HG02623 (cell line): ENCODE measurements at regions not wholly inside any gene's neighbourhood (a gene's known extent, or its start where the extent isn't known, plus 50 kb on each side); places are given as distances from the start of the nearest gene placed in this dataset.

Experiments
- ATAC-seq: cut with Tn5 transposase; IDR thresholded peaks from one replicate; pipeline ENCODE4 v1.9.1; 2021; ENCODE audit warnings: moderate library complexity; ENCODE audit not compliant: unreplicated experiment

DNA sequence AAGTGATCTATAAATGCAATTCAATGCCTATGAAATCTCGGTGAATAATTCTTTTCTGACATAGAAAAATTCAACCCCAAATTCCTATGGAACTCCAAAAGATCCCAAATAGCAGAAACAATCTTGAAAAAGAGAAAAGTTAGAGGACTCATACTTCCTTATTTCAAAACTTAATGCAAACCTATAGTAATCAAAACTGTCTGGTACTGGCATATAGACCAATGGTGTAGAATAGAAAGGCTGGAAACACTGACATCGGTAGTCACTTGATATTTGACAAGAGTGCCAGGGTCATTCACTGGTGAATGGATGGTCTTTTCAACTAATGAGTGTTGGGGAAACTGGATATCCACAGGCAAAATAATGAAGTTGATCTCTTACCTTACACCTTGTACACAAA lies 637.1 kb upstream of the PCDH9 start:
- ATAC-seq: no peak

DNA sequence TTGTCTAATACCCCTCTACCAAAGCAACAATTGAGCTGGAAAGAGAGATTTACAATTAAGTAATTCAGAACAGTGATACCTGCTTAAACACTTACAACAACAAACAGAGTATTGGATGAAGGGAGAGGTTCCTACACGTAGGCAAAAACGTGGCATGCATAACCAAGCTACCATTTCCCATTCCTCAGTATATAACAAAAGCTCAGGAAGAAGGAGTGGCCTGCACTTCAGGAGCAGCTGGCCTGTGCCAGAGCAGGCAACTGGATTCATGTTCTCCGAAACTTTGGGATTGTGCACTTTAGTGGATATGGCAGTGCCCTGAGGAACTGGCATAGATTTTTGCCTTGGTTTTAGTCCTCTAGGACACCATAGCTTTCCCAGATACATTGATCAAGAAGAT lies 630.2 kb upstream of the PCDH9 start:
- ATAC-seq: no peak

DNA sequence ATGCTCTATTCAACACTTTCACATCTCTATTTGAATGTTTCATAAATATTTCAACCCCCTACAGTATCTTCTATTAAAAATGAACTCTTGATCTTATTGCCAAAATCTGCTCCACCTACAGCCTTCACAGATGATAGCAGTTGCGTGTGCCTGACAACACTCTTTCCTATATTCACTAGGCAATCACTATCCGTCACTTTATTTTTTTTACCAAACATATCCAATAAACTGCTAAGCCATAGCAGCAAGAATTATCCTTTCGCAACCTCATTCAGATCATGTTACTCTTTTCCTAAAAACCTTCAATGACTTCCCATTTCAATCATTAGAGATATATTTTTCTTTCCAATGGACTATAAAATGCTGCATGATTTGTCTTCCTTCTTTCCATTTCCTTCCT lies 629.8 kb upstream of the PCDH9 start:
- no peak for ATAC-seq

DNA sequence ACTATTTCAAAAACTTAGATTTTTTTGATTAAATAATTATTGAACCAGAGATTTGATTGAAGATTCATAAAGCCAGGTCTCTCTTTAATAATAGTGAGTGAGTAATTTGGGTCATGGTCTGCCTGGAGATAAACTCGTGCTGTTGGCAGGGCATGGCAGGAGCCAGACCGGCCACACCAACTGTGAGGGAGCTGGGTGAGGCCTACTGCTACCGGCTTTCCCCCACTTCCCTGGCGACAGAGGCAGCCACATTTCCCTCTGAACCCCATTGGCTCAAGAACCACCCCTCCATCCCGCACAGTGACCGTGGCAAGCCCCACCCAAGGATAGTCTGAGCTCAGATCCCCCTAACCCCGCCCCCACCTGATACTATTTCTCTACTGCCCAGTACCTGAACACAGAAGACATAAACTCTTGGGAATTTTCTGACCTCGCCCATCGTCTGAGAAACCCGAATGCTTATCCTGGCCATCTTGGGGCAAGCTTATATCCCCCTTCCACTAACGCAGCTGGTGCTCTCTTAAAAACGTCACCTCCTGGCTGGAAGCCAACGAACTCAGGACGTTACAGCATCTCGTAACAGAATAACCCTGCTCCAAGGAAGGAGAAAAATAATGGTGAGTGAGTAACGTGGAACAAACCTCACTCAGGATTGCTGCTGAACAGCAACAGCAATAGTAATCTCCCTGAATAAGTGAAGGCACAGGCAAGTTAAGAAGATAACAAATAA lies 627.6 kb upstream of the PCDH9 start:
- ATAC-seq: no peak

DNA sequence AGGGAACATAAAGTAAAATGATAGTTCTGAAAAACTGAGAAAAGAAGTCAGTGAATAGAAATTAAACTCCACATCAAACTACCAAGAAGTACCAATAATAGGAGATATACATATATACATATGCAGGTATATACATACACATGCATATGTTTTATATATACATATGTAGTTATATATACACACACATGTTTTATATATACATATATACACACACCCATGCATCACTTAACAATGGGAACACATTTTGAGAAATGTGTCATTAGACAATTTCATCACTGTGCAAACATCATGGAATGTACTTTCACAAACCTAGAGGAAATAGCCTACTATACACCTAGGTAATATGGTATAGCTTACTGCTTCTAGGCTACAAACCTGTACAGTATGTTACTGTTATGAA lies 626.8 kb upstream of the PCDH9 start:
- no peak for ATAC-seq

DNA sequence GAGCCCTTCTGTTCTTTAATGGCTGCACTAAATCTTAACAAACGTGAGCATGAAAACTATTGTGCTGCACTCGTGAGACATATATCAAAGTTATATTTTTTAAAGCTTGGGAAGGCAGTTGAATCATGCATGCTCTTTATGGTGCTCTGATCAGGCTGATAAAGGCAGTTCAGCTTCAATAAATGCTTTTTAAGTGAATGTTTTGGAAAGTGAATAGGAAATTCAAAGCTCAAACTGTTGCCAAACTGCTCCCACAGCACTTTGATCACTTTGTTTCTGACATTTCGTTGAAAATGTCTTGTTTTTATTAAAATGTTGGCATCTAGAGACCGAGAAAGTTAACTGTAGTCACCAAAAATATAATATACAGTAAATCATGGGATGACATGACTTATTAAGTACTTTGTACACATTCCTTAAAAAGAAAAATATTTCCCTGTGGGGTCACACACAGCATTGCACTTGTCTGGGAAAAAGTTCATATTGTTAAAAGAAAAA lies 625.7 kb upstream of the PCDH9 start:
- ATAC-seq: no peak

DNA sequence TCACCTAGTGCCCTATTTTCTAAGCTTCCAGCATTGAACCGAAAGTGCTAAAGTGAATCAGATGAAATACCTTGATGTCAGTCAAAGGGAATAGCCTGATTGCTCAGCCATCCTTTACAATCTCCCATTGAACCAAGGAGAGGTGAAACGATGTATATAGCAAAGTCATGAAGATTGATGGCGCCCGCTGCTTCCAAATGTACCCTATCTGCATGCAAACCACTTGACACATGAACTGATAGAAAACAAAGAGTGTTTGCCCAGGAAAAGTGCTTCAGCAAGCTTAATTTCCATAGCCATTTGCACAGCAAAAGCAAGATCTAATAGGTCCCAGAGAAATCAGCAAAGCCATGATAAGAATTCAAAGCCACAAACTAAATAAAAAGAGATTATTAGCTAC lies 624.9 kb upstream of the PCDH9 start:
- ATAC-seq: no peak

DNA sequence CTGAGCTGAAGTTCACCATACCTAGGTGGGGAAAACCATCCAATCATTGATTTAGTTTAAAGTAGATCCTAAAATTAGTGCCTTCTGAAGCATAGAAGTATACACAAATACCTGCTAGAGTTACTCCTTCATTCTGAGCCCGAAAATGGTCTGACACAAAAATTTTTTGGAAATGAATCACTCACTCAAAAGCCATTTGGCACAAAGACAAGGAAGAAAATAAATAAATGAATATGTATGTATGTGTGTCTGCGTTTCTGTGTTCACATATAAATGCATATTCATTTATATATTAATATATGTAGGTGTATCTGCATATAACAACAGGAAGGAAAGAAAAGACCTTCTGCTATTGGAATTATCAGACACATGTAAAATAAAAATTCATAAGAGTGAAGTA lies 614.4 kb upstream of the PCDH9 start:
- no peak for ATAC-seq

DNA sequence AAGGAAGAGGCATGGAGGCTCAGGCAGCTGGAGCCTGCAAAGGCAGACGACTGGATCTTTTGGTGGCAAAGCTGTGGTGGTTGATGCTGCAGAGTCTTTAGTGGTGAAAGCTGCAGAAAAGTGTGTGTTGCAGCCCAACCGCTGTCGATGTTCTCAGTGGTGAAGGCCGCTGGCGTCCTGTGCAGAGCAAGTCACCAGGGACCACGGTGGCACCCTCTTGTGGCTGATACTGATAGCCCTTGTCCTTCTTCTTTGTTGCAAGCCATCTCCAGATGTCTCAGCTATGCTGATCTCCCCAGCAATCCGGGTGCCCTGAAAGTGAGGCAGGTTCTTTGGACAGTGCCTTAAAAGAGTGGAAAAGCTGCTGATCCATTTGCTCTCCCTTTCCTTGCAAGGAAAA lies 610.9 kb upstream of the PCDH9 start:
- no peak for ATAC-seq

DNA sequence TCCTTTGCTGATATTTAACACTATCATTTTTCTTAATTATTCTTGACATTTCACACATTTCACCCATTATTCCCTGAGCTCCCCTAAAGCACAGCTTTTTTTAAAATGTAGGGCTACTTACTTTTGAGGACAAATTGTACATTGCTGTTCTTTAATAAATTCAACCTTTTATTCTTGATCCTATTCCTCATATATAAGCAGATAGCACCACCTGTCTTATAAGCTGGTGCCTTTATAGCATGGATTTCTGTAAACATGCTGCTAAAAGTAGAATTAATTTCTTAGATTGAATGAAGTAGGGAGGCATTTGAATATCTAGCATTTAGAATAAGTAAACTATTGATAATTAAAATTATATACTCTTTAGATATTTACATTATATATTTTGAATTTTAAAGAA lies 603.4 kb upstream of the PCDH9 start:
- no peak for ATAC-seq

DNA sequence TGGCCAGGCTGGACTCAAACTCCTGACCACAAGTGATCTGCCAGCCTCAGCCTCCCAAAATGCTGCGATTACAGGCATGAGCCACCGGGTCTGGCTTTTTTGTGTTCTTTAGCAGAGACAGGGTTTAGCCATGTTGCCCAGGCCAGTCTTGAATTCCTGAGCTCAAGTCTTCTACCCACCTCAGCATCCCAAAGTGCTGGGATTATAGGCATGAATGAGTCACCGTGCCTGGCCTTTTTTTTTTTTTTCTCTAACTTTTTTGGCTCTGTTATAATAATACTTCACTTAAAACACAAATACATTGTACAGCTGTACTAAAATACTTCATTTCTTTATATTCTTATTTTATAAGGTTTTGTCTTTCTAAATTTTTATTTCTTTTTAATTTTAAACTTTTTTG lies 599.5 kb upstream of the PCDH9 start:
- ATAC-seq: no peak

DNA sequence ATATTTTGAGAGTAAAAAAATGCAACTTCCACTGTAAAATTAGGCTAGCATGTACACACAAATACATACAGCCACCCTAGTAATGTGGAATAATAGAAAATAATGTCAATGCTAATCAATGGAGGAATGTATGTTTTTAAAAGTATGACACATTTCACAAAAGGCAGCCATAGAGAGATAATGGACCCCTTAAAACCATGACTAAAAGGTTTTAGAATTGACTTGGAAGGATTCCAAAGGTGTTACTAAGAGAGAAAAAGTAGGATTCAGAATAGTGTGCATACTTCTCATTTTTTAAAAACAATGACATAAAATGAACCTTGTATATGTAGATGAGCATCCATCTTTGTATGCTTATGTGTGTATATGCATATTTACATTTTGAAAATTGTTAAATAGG lies 597.9 kb upstream of the PCDH9 start:
- no peak for ATAC-seq

DNA sequence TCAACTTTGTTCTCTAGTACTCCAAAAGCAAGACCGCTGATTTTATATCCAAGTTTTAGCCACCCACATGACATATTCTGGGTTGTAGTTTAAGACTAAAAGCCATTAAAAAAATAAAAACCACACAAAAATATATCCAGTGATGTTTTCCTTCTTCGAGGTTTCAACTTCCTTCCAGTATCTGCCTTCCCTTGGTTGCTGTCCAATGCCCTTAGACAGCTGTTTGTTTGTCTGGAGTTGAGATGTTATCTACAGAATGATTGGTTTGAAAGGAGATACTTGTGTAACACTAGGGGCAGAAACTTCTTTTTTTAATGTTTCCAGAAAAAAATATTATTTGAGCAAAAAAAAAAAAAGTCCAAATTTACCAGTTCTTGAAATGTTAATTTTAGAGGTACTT lies 591.5 kb upstream of the PCDH9 start:
- ATAC-seq: no peak

DNA sequence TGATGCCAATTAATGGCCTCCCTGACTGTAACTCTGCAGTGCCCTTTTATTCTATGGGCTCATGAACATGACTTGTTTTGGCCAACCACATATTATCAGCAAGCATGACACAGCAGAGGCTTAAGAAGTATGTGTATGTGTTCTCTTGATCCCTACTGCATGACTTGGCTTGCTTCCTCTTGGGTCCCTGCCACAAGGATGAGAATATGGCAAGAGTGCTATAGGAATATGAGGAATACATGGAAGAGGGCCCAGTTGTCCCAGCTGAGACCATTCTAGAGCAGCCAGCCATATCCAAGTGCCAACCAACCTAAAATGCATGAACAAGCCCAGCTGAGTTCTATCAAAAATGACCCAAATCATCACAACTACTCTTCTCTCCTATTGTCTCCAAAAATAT lies 576.7 kb upstream of the PCDH9 start:
- no peak for ATAC-seq

DNA sequence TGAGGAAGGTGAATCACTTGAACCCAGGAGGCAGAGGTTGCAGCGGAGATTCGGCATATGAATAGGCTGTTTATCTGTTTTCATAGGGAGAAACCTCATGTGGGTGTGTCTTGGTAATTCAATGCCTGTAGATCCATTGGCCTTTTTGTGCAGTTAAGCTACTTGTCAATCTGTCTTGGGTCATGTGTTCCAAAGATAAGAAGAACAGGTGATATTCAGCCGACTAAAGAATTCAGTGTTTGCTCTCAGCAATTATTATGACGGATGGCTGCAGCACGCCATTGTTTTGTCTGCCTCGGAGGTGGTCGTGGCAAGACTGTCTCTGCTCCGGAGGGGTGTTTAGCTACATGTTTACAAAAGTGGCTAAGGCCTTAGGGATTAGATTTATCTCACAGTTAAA lies 573.0 kb upstream of the PCDH9 start:
- no peak for ATAC-seq

DNA sequence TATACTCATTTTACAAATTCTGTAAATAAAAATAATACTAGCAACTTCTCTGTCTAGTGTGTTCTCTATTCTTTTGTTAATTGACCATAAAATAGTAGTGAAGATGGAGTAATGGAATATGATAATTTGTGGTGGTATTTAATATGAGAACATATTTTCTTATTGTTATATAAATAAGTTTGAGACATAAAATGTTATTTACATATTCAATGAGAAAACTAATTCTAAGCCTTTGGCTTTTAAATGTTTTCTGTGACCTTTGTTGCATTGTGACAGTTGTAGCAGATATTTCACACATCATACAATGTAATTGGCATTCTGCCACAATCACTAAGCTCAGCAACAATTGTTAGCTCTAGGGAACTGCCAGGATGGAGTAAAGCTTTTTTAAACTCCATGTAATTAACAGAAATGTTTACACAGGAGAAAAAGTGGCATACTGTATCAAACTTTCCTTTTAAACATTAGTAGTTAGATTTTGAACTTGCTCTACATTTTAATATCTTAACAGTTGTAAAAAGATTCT lies 562.1 kb upstream of the PCDH9 start:
- no peak for ATAC-seq

DNA sequence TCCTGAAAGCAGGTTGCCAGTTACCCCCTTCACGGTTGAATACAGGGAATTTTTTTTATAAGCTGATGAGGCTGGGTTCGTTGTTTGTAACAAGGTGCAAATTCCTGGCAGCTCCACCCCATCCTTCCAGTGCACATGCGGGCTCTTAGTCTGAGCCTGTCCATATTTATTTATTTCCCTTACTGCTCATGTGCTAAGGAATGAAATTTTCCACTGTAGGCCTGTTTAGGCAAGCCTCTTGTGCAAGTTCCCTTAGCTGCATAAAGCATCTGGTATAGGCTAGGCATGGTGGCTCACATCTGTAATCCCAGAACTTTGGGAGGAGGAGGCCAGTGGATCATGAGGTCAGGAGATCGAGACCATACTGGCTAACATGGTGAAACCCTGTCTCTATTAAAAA lies 560.9 kb upstream of the PCDH9 start:
- no peak for ATAC-seq

DNA sequence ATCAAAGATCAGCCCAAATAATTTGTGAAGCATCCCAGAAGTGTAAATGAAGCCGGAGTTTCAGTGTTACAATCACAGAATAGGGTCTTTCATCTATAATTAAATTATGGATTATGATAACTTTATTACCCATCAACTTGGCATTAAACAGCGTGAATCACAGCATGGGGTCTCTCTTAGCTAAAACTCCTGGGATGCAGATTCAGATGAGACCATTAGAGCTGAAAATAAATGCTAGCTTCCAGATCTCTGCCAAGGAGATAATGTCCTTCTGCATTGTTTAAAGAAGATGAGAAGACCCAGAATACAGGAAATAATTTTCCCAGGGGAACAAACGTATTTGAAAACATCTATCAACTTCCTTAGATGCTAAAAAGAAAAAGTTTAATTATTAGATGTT lies 546.0 kb upstream of the PCDH9 start:
- no peak for ATAC-seq

DNA sequence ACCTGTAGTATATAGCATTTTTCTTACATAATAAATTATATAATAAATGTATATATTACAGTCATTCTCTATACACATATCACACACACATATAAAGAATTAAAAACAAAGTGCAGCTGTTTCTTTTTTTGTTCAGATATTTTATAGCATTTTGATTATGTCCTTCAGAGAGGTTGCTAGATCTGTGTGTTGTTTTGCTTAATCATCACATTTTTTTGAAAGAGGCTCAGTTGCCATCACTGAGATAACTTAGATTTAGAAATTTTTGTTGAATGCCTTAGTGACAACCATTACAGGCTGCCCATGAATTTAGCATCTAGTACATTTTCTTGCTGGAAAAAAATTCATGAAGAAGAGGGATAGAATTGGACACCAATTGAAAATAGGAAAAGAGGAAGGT lies 545.2 kb upstream of the PCDH9 start:
- no peak for ATAC-seq

DNA sequence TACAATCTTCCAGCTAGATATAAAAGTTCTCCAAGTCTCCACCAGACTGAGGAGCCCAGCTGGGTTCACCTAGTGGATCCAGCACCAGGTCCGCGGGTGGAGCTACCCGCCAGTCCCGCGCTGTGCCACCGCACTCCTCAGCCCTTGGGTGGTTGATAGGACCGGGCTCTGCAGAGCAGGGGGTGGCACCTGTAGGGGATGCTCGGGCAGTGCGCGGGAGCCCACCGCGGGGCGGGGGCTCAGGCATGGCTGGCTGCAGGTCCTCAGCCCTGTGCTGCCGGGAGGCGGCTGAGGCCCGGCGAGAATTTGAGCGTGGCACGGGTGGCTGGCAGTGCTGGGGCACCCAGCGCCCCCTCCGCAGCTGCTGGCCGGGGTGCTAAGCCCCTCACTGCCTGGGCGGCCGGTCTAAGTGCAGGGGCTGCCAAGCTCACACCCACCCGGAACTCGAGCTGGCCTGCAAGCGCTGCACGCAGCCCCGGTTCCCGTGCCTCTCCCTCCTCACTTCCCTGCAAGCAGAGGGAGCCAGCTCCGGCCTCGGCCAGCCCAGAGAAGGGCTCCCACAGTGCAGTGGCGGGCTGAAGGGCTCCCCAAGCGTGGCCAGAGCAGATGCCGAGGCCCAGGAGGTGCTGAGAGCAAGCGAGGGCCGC lies 542.8 kb upstream of the PCDH9 start:
- ATAC-seq: no peak

DNA sequence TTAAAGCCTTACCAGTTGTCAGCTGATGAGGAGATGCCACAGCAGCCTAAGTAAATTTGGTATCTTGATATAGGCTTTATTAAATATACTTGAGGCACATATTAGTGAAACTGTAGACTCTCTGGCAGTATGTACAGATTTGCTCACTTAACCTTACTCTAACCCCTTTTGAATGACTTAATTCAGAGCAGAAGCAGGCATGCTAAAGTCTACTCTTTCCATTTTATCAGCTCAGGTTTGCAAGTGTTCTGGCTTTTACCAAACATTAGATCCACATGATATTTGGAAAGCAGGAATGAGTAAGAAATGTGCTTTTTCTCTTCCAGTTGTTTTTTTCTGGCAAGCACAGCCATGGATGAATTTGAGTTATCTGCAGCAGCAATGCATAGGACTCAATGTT lies 541.0 kb upstream of the PCDH9 start:
- ATAC-seq: no peak

DNA sequence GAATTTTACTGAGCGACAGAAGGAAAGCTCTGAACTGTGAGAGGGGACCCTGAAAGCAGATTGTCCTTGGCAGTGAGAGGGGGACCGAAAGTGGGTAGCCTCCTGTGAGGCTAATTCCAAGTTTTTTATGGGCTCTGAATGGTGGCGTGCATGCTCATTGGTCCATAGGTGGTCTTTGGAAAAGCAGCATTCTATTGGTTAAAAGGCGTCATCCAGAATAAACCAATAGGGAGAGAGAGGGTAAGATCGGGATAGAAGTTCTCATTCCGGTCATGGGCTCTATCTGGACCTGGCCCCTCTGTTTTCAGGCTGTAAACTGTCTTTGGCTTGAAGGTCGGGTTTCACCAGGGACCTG lies 539.8 kb upstream of the PCDH9 start:
- ATAC-seq: no peak
